ENCODE measurements at regions not wholly inside any gene's neighbourhood (a gene's known extent, or its start where the extent isn't known, plus 50 kb on each side); places are given as distances from the start of the nearest gene placed in this dataset.

GRCh38 chr13:109645831-109646230 lies 140.6 kb downstream of the IRS2 start:
- TF ChIP-seq EZH2 (IDR thresholded peaks at IDR 0.05) (no peak), POLR2AphosphoS5 (IDR thresholded peaks at IDR 0.05; ENCODE audit: borderline replicate concordance, low read depth, low read length) (no peak), FOXP2 (optimal IDR thresholded peaks at IDR 0.05; ENCODE audit: control extremely low read depth, extremely low read length, insufficient read depth) (no peak)

Measured in SK-N-MC (cell line).